HG03025 (cell line): ENCODE measurements at regions not wholly inside any gene's neighbourhood (a gene's known extent, or its start where the extent isn't known, plus 50 kb on each side); places are given as distances from the start of the nearest gene placed in this dataset.

Experiments
- ATAC-seq: cut with Tn5 transposase; IDR thresholded peaks from one replicate; pipeline ENCODE4 v1.9.1; 2021; ENCODE audit warnings: mild to moderate bottlenecking, moderate library complexity; ENCODE audit not compliant: unreplicated experiment, low FRiP score

DNA sequence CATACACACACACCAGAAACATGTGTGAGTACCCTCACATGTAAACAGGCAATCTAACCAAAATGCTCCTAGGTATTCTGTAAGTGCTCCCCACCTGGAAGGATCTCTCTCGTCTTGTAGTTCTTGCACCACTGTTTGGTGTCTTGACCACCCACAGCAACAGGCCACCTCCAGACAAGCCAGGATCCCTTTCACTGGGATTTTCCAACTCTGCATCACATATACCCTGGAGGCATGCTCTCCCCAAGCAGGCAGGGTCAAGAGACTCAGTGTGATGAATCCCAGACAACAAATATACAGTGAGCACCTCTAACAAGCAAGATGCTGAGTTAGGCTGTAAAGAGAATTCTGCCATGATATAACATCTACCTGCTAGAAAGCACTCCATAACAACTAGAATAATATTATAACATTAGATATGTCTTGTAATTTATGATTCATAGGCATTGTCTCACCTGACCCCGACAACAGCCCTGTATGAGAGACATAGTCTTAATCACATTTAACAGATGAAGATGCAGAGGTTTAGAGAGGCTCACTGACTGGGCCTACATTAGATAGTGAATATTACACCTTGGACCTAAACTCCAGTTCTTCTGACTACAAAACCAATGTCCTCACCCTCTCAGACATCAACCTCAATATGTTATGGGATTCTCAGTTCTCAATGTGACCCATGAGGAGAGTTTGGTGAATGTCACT, 76.5 kb upstream of the BCL6 start:
- ATAC-seq = no peak

- no peak for ATAC-seq
Measured at GRCh38 chr3:187822402-187822801, 77.1 kb upstream of the BCL6 start.

GRCh38 chr3:187823746-187824145, 78.5 kb upstream of the BCL6 start:
- ATAC-seq = no peak

DNA sequence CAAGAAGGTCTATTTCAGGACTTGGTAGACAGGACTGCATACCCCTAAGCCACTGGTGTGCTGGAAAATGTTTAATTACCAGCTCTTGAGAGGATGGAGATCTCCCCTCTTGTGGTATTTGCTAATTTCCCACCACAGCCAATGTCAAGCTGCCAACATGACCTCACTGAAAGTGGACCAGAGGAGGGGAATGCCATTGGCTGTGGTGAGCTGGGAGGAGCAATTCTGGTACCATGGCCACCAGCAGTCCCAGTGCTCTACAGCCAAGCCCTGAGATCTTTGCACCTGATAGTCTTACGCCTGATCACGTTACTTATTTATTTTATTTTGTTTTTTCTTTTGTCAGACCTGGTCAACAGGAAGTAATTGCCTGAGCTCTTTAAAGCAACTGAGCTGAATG, 82.5 kb upstream of the BCL6 start:
- ATAC-seq = no peak

GRCh38 chr3:187828579-187829452, 83.5 kb upstream of the BCL6 start:
- ATAC-seq = peak; percentile 59

GRCh38 chr3:187830181-187830580, 84.9 kb upstream of the BCL6 start:
- ATAC-seq = no peak

DNA sequence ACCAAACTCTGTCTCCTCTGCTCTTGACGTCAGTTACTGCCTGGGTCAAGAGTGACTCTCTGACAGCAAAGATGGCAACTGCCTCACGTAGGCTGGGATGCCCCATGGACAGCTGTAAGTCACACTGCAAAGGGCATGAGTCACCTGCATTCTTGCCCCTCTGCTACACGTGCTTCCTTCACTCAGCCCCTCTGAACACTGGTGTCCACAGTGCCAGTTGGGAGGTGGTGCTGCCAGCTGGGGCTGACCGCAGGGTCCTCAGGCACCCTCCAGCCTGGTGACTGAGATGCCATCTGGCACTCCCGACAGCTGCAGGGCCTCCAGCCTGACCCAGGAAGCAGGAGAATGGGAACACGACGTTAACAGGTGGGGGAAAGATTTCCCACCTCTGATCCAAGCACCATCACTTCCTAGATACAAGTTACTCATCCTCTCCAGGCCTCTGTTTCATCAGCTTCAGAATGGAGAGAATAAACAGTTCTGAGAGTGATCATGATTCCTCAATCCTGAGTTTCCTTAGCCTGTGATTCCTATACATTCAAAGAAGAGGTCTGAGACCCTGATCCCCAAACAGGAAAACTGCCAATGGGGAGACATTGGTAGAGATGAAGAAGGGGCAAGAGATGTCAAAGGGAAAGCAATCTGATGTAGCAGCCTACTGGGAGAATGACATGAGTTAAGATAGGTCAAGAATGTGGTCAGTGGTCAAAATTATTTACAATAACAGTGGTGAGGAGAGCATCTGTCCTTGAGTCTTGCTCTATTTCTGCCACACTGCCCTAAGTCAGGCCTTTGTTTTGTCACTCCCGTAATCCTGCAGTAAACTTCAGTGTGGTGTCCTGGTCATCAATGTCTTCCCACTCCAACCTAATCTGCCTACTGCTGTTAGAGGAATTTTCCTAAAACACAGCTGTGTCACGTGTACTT, 86.1 kb upstream of the BCL6 start:
- no peak for ATAC-seq

- no peak for ATAC-seq
Measured at GRCh38 chr3:187832202-187832601, 86.9 kb upstream of the BCL6 start.

DNA sequence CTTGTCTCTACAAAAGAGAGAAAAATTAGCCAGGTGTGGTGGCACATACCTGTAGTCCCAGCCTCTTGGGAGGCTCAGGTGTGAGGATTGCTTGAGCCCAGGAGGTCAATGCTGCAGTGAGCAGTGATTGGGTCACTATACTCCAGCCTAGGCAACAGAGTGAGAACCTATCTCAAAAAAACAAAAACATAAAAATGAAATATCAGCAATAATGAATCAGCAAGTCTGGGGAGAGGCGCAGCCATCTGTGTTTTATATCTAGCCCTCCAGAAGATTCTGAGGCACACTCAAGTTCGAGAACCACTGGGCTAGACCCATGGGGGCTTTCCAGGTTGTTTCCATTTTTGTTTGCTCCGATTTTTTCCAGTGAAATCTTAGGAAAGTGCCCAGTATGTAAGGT, 88.1 kb upstream of the BCL6 start:
- ATAC-seq = no peak

DNA sequence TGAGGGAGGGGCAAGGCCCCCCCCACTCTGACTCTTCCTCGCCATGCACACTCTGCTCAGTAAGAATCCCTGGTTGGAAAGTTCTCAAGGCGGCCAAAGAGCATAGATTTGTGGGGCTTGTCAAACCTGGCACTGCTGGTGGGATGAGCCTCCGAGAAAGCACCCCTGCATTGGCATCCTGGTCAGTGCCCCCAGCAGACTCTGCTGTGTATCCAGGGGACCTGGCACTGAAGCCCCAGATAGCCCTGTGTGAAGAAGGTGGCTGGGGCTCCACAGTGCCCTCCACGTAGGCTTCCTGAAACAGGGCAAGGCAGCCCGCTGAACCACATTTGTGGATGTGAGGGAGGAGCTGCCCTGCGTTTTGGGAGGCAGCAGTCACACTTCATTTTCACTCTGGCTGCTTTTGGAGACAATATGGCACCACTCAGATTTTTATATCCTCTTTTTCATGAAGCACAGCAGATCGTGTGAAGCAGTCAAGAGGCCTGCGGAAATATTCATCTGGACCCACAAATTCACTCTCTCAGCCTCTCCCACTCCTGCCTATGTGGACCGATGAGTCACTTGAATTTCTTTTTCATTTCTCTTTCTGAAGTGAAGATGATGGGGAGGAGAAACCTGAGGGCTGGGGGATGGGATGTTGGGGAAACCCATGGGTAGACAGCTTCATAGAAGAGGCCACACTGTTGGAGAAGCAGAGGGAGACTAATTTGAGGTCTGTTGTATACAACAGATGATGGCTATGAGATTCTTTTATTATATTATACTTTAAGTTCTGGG, 88.7 kb upstream of the BCL6 start:
- no peak for ATAC-seq

GRCh38 chr3:187836823-187837770, 91.8 kb upstream of the BCL6 start:
- ATAC-seq = no peak

DNA sequence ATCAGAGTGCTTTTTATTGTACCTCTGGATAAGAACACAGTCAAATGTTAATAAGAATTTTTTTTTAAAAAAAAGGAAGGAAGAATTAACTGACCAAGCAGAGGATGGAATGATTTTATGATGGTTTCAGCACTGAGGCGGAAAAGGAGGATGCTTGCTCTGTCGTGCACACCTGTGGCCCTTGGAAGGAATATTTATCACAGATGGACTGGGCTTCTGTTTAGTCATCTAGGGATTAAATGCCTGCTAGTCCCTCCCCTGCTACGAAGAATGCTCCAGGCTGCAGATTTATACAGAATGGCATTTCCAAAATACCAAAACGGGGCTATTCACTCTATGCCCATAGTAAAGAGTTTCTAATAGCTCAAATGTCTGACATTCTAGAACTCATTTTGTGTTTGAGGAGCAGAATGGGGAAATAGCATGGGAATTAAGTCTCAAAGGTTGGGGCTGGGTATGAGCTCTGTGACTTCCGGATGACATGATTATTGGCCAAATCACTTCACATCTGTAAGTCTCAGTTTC, 92.8 kb upstream of the BCL6 start:
- ATAC-seq = no peak

DNA sequence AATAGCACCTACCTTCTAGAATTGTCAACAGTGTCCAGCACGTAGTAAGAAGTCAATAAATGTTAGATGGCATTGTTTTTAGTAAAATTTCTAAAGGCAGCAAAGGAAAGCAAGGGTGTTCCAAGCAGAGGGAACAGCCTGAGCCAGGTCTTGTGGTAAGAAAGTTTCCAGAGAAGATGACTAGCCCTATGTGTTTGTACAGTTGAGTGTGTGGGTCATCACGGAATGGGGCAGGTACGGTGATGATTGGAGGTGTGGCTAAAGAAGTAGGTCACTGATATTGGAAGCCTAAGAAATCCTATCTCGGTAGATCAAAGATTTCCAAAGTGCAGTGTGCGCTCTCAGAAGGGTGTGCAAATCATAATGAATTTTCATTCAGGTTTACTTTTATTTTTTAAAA, 94.2 kb upstream of the BCL6 start:
- no peak for ATAC-seq

DNA sequence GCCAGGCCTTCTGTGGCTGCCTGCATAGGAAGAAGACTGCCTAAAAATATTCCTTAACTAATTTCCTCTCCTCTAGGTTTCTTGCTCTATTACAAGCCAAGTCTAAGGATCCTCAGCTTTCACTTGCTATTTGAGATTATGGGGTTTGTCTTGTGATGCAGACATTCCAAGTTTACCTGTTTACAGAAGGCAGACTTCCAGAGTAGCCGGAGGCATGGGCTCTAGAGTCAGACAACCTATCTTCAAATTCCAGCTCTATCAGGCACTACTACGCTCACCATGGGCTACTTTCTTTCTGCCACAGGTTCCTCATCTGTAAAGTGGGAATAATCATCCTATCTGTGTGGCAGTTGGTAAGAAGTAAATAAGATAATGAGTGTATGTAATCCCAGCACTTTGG, 95.6 kb upstream of the BCL6 start:
- ATAC-seq = no peak

- ATAC-seq = no peak
Measured at GRCh38 chr3:187841560-187841959, 96.3 kb upstream of the BCL6 start.

GRCh38 chr3:187843654-187844053, 98.4 kb upstream of the BCL6 start:
- ATAC-seq = no peak

DNA sequence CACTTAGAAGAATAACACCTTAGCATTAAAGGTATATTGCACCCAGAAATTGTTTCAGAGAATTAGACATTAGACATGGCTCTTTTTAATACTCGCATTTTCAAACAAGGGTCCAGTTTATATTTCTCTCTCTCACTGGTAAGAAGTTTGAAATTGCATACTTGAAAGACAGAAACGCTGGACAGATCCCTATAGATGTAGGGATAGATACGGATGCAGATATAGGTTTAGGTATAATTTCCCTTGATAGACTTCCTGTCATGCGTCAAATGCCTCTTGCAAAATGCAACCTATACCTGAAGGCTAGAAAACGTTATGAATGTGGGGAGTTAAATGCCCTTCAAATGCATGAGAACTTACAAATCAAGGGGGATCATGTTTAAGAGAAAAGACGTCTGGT, 99.4 kb upstream of the BCL6 start:
- ATAC-seq = no peak

- ATAC-seq = no peak
Measured at GRCh38 chr3:187845826-187846225, 100.6 kb upstream of the BCL6 start.

- ATAC-seq = no peak
Measured at GRCh38 chr3:187848401-187848800, 103.1 kb upstream of the BCL6 start.
